BLaER1 treated with 17β-estradiol and CSF1 and Interleukin-3, amounts not matched to agents 10 nM and 100 nM (cell line): ENCODE measurements at regions not wholly inside any gene's neighbourhood (a gene's known extent, or its start where the extent isn't known, plus 50 kb on each side); places are given as distances from the start of the nearest gene placed in this dataset.
"Not testable (repeated sequence)": the region's sequence is repeated elsewhere in the genome, so short reads cannot be mapped to it uniquely, and the experiment has no call there.

Experiments used
- H3K27ac ChIP-seq, 11 experiments: shearing (Covaris generic); formaldehyde crosslinking; 2 replicates each; pipeline ENCODE4 v1.8.1; 2022
- H3K27me3 ChIP-seq, 11 experiments: shearing (Covaris generic); formaldehyde crosslinking; 2 replicates each; pipeline ENCODE4 v1.8.1; 2022
- H3K36me3 ChIP-seq, 11 experiments: shearing (Covaris generic); formaldehyde crosslinking; 2 replicates each; pipeline ENCODE4 v1.8.1; 2022
- H3K4me1 ChIP-seq, 10 experiments: shearing (Covaris generic); formaldehyde crosslinking; 2 replicates each; pipeline ENCODE4 v1.8.1; 2022
- H3K4me2 ChIP-seq, 11 experiments: shearing (Covaris generic); formaldehyde crosslinking; 2 replicates each; pipeline ENCODE4 v1.8.1; 2022
- H3K4me3 ChIP-seq, 10 experiments: shearing (Covaris generic); formaldehyde crosslinking; 2 replicates each; pipeline ENCODE4 v1.8.1; 2022
- H3K9ac ChIP-seq, 11 experiments: shearing (Covaris generic); formaldehyde crosslinking; 2 replicates each; pipeline ENCODE4 v1.8.1; 2022
- H3K9me3 ChIP-seq, 11 experiments: shearing (Covaris generic); formaldehyde crosslinking; replicated peaks in 1 of 11; 2 replicates each; pipeline ENCODE4 v1.8.1; 2022
- H4K20me1 ChIP-seq, 11 experiments: shearing (Covaris generic); formaldehyde crosslinking; 2 replicates each; pipeline ENCODE4 v1.8.1; 2022
- Cebpa-rat ChIP-seq, 11 experiments: shearing (Covaris generic); IDR thresholded peaks; 2 replicates each; pipeline ENCODE4 v1.8.1; 2022

- peaks cover 0 to 22% (median 2%) of the 10 kb centered on the region in 10 experiments; a peak in 11 of 20 replicates for H3K4me1 ChIP-seq
- no peak overlapping the region for H3K27ac ChIP-seq
- peaks cover 0 to 13% (median 5%) of the 10 kb centered on the region in 11 experiments; a peak in 9 of 22 replicates for H3K9me3 ChIP-seq
- H3K27me3 ChIP-seq = no peaks in the 10 kb centered on the region
- no peak overlapping the region for H3K4me3 ChIP-seq
- H3K9ac ChIP-seq = no peak overlapping the region
- no peaks in the 10 kb centered on the region for H3K36me3 ChIP-seq
- no peak for TF ChIP-seq Cebpa-rat (IDR thresholded peaks at IDR 0.05)
- no peaks in the 10 kb centered on the region for H4K20me1 ChIP-seq
- no peak overlapping the region for H3K4me2 ChIP-seq
These were observed 55.9 kb upstream of the KCNK12 start for GRCh38 chr2:47626664-47627063.

- not testable (repeated sequence) for H3K9ac ChIP-seq, H3K36me3 ChIP-seq, H3K4me3 ChIP-seq, H3K27ac ChIP-seq, H3K27me3 ChIP-seq, H4K20me1 ChIP-seq
- H3K4me2 ChIP-seq = peak overlapping the region in 6 of 11 experiments; percentile 17 to 80 (median 40); a peak in 8 of 22 replicates
- peaks cover 0 to 17% (median 2%) of the 10 kb centered on the region in 10 experiments; a peak in 11 of 20 replicates for H3K4me1 ChIP-seq
- H3K9me3 ChIP-seq = peaks cover 0 to 13% (median 5%) of the 10 kb centered on the region in 11 experiments; a peak in 9 of 22 replicates
These were observed 52.4 kb upstream of the KCNK12 start for GRCh38 chr2:47623140-47623539.

GRCh38 chr2:47620770-47621437 lies 50.1 kb upstream of the KCNK12 start:
- no peaks in the 10 kb centered on the region for H3K36me3 ChIP-seq
- H3K27me3 ChIP-seq = no peaks in the 10 kb centered on the region
- H3K27ac ChIP-seq = no peak overlapping the region
- peaks cover 0 to 17% (median 2%) of the 10 kb centered on the region in 10 experiments; a peak in 11 of 20 replicates for H3K4me1 ChIP-seq
- H3K4me2 ChIP-seq = no peak overlapping the region
- no peak overlapping the region for H3K4me3 ChIP-seq
- H4K20me1 ChIP-seq = no peaks in the 10 kb centered on the region
- peaks cover 0 to 1% (median 0%) of the 10 kb centered on the region in 11 experiments; a peak in 3 of 22 replicates for H3K9me3 ChIP-seq
- no peak for TF ChIP-seq Cebpa-rat (IDR thresholded peaks at IDR 0.05)
- no peak overlapping the region for H3K9ac ChIP-seq
